ENCODE measurements at regions not wholly inside any gene's neighbourhood (a gene's known extent, or its start where the extent isn't known, plus 50 kb on each side); places are given as distances from the start of the nearest gene placed in this dataset.

- H3K4me1 Mint-ChIP-seq: peaks cover 2% of the 10 kb centered on the region
- H3K36me3 Mint-ChIP-seq (ENCODE audit: low read depth): no peaks in the 10 kb centered on the region
- DNase-seq: no peak
- ATAC-seq: no peak
- no peaks in the 10 kb centered on the region for H3K9me3 ChIP-seq (ENCODE audit: control insufficient read depth, low read length, poor library complexity, severe bottlenecking)
- H3K4me3 Mint-ChIP-seq: no peak overlapping the region
- H3K27me3 Mint-ChIP-seq: peaks cover 22% of the 10 kb centered on the region
- H3K27ac Mint-ChIP-seq: no peak overlapping the region
These were observed 74.4 kb downstream of the TMEM18 start for GRCh38 chr2:602571-603359.

- Mint-ChIP-seq H3K4me3 (no peak overlapping the region), H3K4me1 (peaks cover 2% of the 10 kb centered on the region), H3K36me3 (ENCODE audit: low read depth) (no peaks in the 10 kb centered on the region), H3K27ac (no peak overlapping the region), H3K27me3 (peaks cover 19% of the 10 kb centered on the region)
- no peak for ATAC-seq
- no peak for DNase-seq
- H3K9me3 ChIP-seq (ENCODE audit: control insufficient read depth, low read length, poor library complexity, severe bottlenecking): no peaks in the 10 kb centered on the region
These were observed 75.3 kb downstream of the TMEM18 start for GRCh38 chr2:601806-602455.

DNA sequence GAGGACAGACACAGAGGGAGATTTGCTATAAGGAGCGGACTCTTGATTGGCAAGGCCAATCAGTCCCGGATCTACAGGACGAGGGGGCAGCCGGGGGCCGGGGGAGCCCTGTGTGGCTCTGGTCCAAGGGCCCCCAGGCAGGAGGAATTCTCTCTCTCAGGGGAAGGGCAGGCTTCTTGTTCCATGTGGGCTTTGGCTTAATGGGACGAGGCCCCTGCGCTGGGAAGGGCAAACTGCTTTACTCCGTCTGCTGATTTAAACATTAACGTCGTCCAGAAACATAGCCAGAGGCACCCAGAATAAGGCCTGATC is 75.9 kb downstream of the TMEM18 start:
- Mint-ChIP-seq H3K36me3 (ENCODE audit: low read depth) (no peaks in the 10 kb centered on the region), H3K27me3 (peaks cover 20% of the 10 kb centered on the region), H3K4me1 (peaks cover 2% of the 10 kb centered on the region), H3K4me3 (no peak overlapping the region), H3K27ac (no peak overlapping the region)
- DNase-seq (no peak), ATAC-seq (no peak)
- no peaks in the 10 kb centered on the region for H3K9me3 ChIP-seq (ENCODE audit: control insufficient read depth, low read length, poor library complexity, severe bottlenecking)

GRCh38 chr2:600542-601386 is 76.4 kb downstream of the TMEM18 start:
- H3K4me3 Mint-ChIP-seq: no peak overlapping the region
- no peaks in the 10 kb centered on the region for H3K9me3 ChIP-seq (ENCODE audit: control insufficient read depth, low read length, poor library complexity, severe bottlenecking)
- peaks cover 23% of the 10 kb centered on the region for H3K27me3 Mint-ChIP-seq
- peaks cover 2% of the 10 kb centered on the region for H3K4me1 Mint-ChIP-seq
- H3K27ac Mint-ChIP-seq: no peak overlapping the region
- ATAC-seq: no peak
- DNase-seq: no peak
- H3K36me3 Mint-ChIP-seq (ENCODE audit: low read depth): no peaks in the 10 kb centered on the region

GRCh38 chr2:599601-600000 is 77.6 kb downstream of the TMEM18 start:
- no peaks in the 10 kb centered on the region for H3K9me3 ChIP-seq (ENCODE audit: control insufficient read depth, low read length, poor library complexity, severe bottlenecking)
- no peak overlapping the region for H3K4me3 Mint-ChIP-seq

GRCh38 chr2:598058-598802 is 79.0 kb downstream of the TMEM18 start:
- Mint-ChIP-seq H3K36me3 (ENCODE audit: low read depth) (no peaks in the 10 kb centered on the region), H3K27ac (no peak overlapping the region), H3K4me1 (peaks cover 2% of the 10 kb centered on the region), H3K4me3 (no peak overlapping the region), H3K27me3 (peaks cover 23% of the 10 kb centered on the region)
- no peaks in the 10 kb centered on the region for H3K9me3 ChIP-seq (ENCODE audit: control insufficient read depth, low read length, poor library complexity, severe bottlenecking)
- DNase-seq: no peak
- ATAC-seq: no peak

More at GRCh38 chr2:599601-600000, 77.6 kb downstream of the TMEM18 start:
- Mint-ChIP-seq H3K4me1 (peaks cover 2% of the 10 kb centered on the region), H3K36me3 (ENCODE audit: low read depth) (no peaks in the 10 kb centered on the region), H3K27ac (no peak overlapping the region), H3K27me3 (peaks cover 23% of the 10 kb centered on the region)
- ATAC-seq (no peak), DNase-seq (no peak)

DNA sequence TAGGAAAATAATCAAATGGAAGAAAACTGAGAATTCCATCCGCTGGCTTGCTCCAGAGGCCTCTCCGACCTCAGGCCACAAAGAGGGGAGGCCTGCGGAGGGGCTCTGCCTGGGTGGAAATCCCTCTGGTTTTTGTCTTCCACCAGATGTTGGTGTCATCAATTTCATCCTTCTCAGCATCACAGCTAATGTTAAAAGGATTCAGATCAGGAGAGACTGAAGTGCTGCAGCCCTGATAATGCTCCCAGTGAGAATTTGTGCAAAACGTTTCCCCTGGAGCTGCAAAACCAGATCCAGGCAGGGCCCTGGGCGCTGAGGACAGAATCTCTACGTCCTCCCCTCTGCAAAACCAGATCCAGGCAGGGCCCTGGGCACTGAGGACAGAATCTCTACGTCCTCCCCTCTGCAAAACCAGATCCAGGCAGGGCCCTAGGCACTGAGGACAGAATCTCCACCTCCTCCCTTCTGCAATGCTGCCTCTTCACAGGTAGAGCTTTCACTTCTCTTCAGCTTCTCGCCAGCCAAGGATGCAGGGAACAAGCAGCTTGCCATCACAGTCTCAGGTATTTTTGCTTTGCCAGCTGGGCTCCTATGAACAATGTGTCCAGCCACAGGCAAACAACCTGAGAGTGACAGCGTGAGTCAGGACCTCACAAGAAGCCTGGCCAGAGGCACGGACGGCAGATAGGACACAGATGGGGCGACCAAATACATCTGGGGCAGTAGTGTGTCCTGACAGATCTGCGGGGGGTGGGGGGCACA is 81.2 kb downstream of the TMEM18 start:
- H3K27me3 Mint-ChIP-seq: peaks cover 29% of the 10 kb centered on the region
- H3K27ac Mint-ChIP-seq: no peak overlapping the region
- DNase-seq: no peak
- H3K9me3 ChIP-seq (ENCODE audit: control insufficient read depth, low read length, poor library complexity, severe bottlenecking): no peaks in the 10 kb centered on the region
- peaks cover 2% of the 10 kb centered on the region for H3K4me1 Mint-ChIP-seq
- no peak for ATAC-seq
- no peaks in the 10 kb centered on the region for H3K36me3 Mint-ChIP-seq (ENCODE audit: low read depth)
- H3K4me3 Mint-ChIP-seq: no peak overlapping the region

GRCh38 chr2:595141-595815 is 81.9 kb downstream of the TMEM18 start:
- Mint-ChIP-seq H3K27me3 (peaks cover 36% of the 10 kb centered on the region), H3K4me1 (peaks cover 2% of the 10 kb centered on the region), H3K36me3 (ENCODE audit: low read depth) (no peaks in the 10 kb centered on the region), H3K4me3 (no peak overlapping the region), H3K27ac (no peak overlapping the region)
- ATAC-seq: no peak
- no peak for DNase-seq
- no peaks in the 10 kb centered on the region for H3K9me3 ChIP-seq (ENCODE audit: control insufficient read depth, low read length, poor library complexity, severe bottlenecking)

- DNase-seq: no peak
- peaks cover 2% of the 10 kb centered on the region for H3K4me1 Mint-ChIP-seq
- H3K27ac Mint-ChIP-seq: no peak overlapping the region
- no peaks in the 10 kb centered on the region for H3K9me3 ChIP-seq (ENCODE audit: control insufficient read depth, low read length, poor library complexity, severe bottlenecking)
- H3K27me3 Mint-ChIP-seq: peaks cover 39% of the 10 kb centered on the region
- H3K4me3 Mint-ChIP-seq: no peak overlapping the region
- no peaks in the 10 kb centered on the region for H3K36me3 Mint-ChIP-seq (ENCODE audit: low read depth)
- no peak for ATAC-seq
These were observed 82.8 kb downstream of the TMEM18 start for GRCh38 chr2:594297-594949.

GRCh38 chr2:593356-594026 is 83.7 kb downstream of the TMEM18 start:
- ATAC-seq: no peak
- Mint-ChIP-seq H3K27me3 (peaks cover 48% of the 10 kb centered on the region), H3K36me3 (ENCODE audit: low read depth) (no peaks in the 10 kb centered on the region), H3K27ac (no peak overlapping the region), H3K4me3 (no peak overlapping the region), H3K4me1 (peaks cover 2% of the 10 kb centered on the region)
- no peak for DNase-seq
- no peaks in the 10 kb centered on the region for H3K9me3 ChIP-seq (ENCODE audit: control insufficient read depth, low read length, poor library complexity, severe bottlenecking)

- no peaks in the 10 kb centered on the region for H3K36me3 Mint-ChIP-seq (ENCODE audit: low read depth)
- no peak overlapping the region for H3K27ac Mint-ChIP-seq
- peaks cover 42% of the 10 kb centered on the region for H3K27me3 Mint-ChIP-seq
- ATAC-seq (no peak), DNase-seq (no peak)
- no peak overlapping the region for H3K4me3 Mint-ChIP-seq
- no peaks in the 10 kb centered on the region for H3K9me3 ChIP-seq (ENCODE audit: control insufficient read depth, low read length, poor library complexity, severe bottlenecking)
- no peaks in the 10 kb centered on the region for H3K4me1 Mint-ChIP-seq
These were observed 84.5 kb downstream of the TMEM18 start for GRCh38 chr2:592737-593136.

All from T-helper 17 cell (primary cell).